HEK293 (cell line): ENCODE measurements at regions not wholly inside any gene's neighbourhood (a gene's known extent, or its start where the extent isn't known, plus 50 kb on each side); places are given as distances from the start of the nearest gene placed in this dataset.

Experiments
- BCL11A ChIP-seq: fragments of 450-650 bp; formaldehyde crosslinking; IDR thresholded peaks from 2 replicates; pipeline ENCODE4 v1.5.1; 2016; ENCODE audit warnings: low read depth, missing biosample characterization, missing genetic modification characterization
- GFI1B ChIP-seq: fragments of 450-650 bp; formaldehyde crosslinking; IDR thresholded peaks from 2 replicates; pipeline ENCODE4 v1.5.1; 2016; ENCODE audit warnings: missing biosample characterization, missing genetic modification characterization
- PRDM1 ChIP-seq: fragments of 450-650 bp; formaldehyde crosslinking; IDR thresholded peaks from 2 replicates; pipeline ENCODE4; 2016; ENCODE audit warnings: missing biosample characterization, missing genetic modification characterization
- ZBTB21 ChIP-seq: fragments of 450-650 bp; formaldehyde crosslinking; IDR thresholded peaks from 2 replicates; pipeline ENCODE4 v1.5.1; 2017; ENCODE audit warnings: missing biosample characterization, missing genetic modification characterization
- ZNF133 ChIP-seq: fragments of 450-650 bp; formaldehyde crosslinking; IDR thresholded peaks from 2 replicates; pipeline ENCODE4 v1.5.1; 2016; ENCODE audit warnings: missing biosample characterization, missing genetic modification characterization
- ZNF2 ChIP-seq: fragments of 450-650 bp; formaldehyde crosslinking; IDR thresholded peaks from 2 replicates; pipeline ENCODE4 v1.5.1; 2016; ENCODE audit warnings: missing biosample characterization, missing genetic modification characterization
- ZNF211 ChIP-seq: fragments of 450-650 bp; formaldehyde crosslinking; IDR thresholded peaks from 2 replicates; pipeline ENCODE4 v1.5.1; 2016; ENCODE audit warnings: low read depth, missing biosample characterization, missing genetic modification characterization
- ZNF292 ChIP-seq: fragments of 450-650 bp; formaldehyde crosslinking; IDR thresholded peaks from 2 replicates; pipeline ENCODE4 v1.5.1; 2016; ENCODE audit warnings: low read depth, missing biosample characterization, missing genetic modification characterization, borderline replicate concordance
- ZNF311 ChIP-seq: fragments of 450-650 bp; formaldehyde crosslinking; IDR thresholded peaks from 2 replicates; pipeline ENCODE4 v1.5.1; 2017; ENCODE audit warnings: missing biosample characterization, missing genetic modification characterization, borderline replicate concordance
- ZNF366 ChIP-seq: fragments of 450-650 bp; formaldehyde crosslinking; conservative IDR thresholded peaks from 2 replicates; pipeline ENCODE4 v1.5.1; 2016; ENCODE audit warnings: missing biosample characterization, missing genetic modification characterization
- ZNF416 ChIP-seq: fragments of 450-650 bp; formaldehyde crosslinking; IDR thresholded peaks from 2 replicates; pipeline ENCODE4 v1.5.1; 2016; ENCODE audit warnings: missing biosample characterization, missing genetic modification characterization
- ZNF571 ChIP-seq: fragments of 450-650 bp; formaldehyde crosslinking; IDR thresholded peaks from 2 replicates; pipeline ENCODE4 v1.5.0; 2017; ENCODE audit warnings: missing biosample characterization, missing genetic modification characterization
- ZNF621 ChIP-seq: fragments of 450-650 bp; formaldehyde crosslinking; IDR thresholded peaks from 2 replicates; pipeline ENCODE4 v1.5.1; 2017; ENCODE audit warnings: missing biosample characterization, missing genetic modification characterization
- ZNF624 ChIP-seq: fragments of 450-650 bp; formaldehyde crosslinking; IDR thresholded peaks from 2 replicates; pipeline ENCODE4 v1.5.1; 2017; ENCODE audit warnings: missing biosample characterization, missing genetic modification characterization
- ZNF747 ChIP-seq: fragments of 450-650 bp; formaldehyde crosslinking; IDR thresholded peaks from 2 replicates; pipeline ENCODE4 v1.5.1; 2016; ENCODE audit warnings: missing biosample characterization, missing genetic modification characterization
- ZNF768 ChIP-seq: fragments of 450-650 bp; formaldehyde crosslinking; IDR thresholded peaks from 2 replicates; pipeline ENCODE4 v1.5.1; 2018; ENCODE audit warnings: missing biosample characterization, mild to moderate bottlenecking, missing genetic modification characterization
- ZNF776 ChIP-seq: fragments of 450-650 bp; formaldehyde crosslinking; IDR thresholded peaks from 2 replicates; pipeline ENCODE4 v1.5.0; 2017; ENCODE audit warnings: missing biosample characterization, missing genetic modification characterization, borderline replicate concordance
- ZNF830 ChIP-seq: fragments of 450-650 bp; IDR thresholded peaks from 2 replicates; pipeline ENCODE4 v1.5.0; 2018; ENCODE audit warnings: missing biosample characterization, missing genetic modification characterization, low read depth, mild to moderate bottlenecking, moderate library complexity
- ZSCAN23 ChIP-seq: fragments of 450-650 bp; formaldehyde crosslinking; IDR thresholded peaks from 2 replicates; pipeline ENCODE4 v1.5.1; 2016; ENCODE audit warnings: missing biosample characterization, missing genetic modification characterization
- TF ChIP-seq, protein P1 (sequence below): fragments of 450-650 bp; formaldehyde crosslinking; IDR thresholded peaks from 2 replicates; pipeline ENCODE4 v1.5.1; 2016; ENCODE audit warnings: missing biosample characterization, missing genetic modification characterization
- TF ChIP-seq, protein P2 (sequence below): fragments of 450-650 bp; formaldehyde crosslinking; IDR thresholded peaks from 2 replicates; pipeline ENCODE4 v1.5.1; 2016; ENCODE audit warnings: missing biosample characterization, missing genetic modification characterization, borderline replicate concordance
- TF ChIP-seq, protein P3 (sequence below): fragments of 450-650 bp; formaldehyde crosslinking; IDR thresholded peaks from 2 replicates; pipeline ENCODE4 v1.5.1; 2016; ENCODE audit warnings: missing biosample characterization, missing genetic modification characterization
- TF ChIP-seq, protein P4 (sequence below): fragments of 450-650 bp; formaldehyde crosslinking; IDR thresholded peaks from 2 replicates; pipeline ENCODE4 v1.5.1; 2017; ENCODE audit warnings: missing biosample characterization, missing genetic modification characterization
- TF ChIP-seq, protein P5 (sequence below): fragments of 450-650 bp; formaldehyde crosslinking; IDR thresholded peaks from 2 replicates; pipeline ENCODE4 v1.5.1; 2016; ENCODE audit warnings: missing biosample characterization, missing genetic modification characterization
- TF ChIP-seq, protein P6 (sequence below): fragments of 450-650 bp; formaldehyde crosslinking; IDR thresholded peaks from 2 replicates; pipeline ENCODE4 v1.5.1; 2016; ENCODE audit warnings: missing biosample characterization, missing genetic modification characterization
- TF ChIP-seq, protein P7 (sequence below): fragments of 450-650 bp; formaldehyde crosslinking; IDR thresholded peaks from 2 replicates; pipeline ENCODE4 v1.5.1; 2016; ENCODE audit warnings: missing biosample characterization, missing genetic modification characterization

DNA sequence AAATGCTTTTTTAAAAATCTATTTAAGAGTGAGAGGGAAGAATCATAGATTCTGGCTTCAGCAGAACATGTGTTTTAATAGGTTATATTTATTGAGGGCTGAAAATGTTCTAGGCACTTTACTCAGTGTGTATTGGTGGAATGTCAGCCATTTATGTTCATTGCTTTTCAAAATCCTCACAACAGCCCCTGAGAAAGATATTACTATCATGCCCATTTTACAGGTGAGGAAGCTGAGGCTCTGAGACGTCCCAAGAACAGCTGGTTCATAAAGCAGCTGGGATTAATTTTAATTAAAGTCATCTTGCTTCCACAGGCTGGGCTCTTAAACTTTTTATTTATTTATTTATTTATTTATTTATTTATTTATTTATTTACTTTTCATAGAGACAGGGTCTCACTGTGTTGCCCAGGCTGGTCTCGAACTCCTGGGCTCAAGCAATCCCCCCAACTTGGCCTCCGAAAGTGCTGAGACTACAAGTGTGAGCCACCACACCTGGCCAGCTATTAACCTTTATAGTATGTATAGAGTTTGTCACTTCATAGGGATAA is 364.6 kb downstream of the SHQ1 start (continued):
- TF ChIP-seq ZNF624 (tag by site-specific recombination) (no peak), ZNF311 (tag by site-specific recombination) (no peak), ZBTB21 (tag by site-specific recombination) (0 out of 2 replicates have a peak, but pooled peaks have one; percentile 22), ZNF211 (tag by site-specific recombination) (no peak), ZNF768 (tag by site-specific recombination) (no peak), GFI1B (tag by site-specific recombination) (no peak), ZNF366 (tag by site-specific recombination) (no peak), ZNF292 (tag by site-specific recombination) (0 out of 2 replicates have a peak, but pooled peaks have one; percentile 40), ZNF830 (no peak), ZNF2 (tag by site-specific recombination) (no peak), ZNF571 (tag by site-specific recombination) (no peak), ZNF621 (tag by site-specific recombination) (no peak), ZSCAN23 (no peak), BCL11A (tag by site-specific recombination) (no peak), PRDM1 (tag by site-specific recombination) (no peak), ZNF133 (tag by site-specific recombination) (no peak), ZNF747 (tag by site-specific recombination) (no peak), ZNF416 (no peak), ZNF776 (no peak)
- TF ChIP-seq, protein P1, sequence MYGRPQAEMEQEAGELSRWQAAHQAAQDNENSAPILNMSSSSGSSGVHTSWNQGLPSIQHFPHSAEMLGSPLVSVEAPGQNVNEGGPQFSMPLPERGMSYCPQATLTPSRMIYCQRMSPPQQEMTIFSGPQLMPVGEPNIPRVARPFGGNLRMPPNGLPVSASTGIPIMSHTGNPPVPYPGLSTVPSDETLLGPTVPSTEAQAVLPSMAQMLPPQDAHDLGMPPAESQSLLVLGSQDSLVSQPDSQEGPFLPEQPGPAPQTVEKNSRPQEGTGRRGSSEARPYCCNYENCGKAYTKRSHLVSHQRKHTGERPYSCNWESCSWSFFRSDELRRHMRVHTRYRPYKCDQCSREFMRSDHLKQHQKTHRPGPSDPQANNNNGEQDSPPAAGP (tag by site-specific recombination), result no peak
- TF ChIP-seq, protein P2, sequence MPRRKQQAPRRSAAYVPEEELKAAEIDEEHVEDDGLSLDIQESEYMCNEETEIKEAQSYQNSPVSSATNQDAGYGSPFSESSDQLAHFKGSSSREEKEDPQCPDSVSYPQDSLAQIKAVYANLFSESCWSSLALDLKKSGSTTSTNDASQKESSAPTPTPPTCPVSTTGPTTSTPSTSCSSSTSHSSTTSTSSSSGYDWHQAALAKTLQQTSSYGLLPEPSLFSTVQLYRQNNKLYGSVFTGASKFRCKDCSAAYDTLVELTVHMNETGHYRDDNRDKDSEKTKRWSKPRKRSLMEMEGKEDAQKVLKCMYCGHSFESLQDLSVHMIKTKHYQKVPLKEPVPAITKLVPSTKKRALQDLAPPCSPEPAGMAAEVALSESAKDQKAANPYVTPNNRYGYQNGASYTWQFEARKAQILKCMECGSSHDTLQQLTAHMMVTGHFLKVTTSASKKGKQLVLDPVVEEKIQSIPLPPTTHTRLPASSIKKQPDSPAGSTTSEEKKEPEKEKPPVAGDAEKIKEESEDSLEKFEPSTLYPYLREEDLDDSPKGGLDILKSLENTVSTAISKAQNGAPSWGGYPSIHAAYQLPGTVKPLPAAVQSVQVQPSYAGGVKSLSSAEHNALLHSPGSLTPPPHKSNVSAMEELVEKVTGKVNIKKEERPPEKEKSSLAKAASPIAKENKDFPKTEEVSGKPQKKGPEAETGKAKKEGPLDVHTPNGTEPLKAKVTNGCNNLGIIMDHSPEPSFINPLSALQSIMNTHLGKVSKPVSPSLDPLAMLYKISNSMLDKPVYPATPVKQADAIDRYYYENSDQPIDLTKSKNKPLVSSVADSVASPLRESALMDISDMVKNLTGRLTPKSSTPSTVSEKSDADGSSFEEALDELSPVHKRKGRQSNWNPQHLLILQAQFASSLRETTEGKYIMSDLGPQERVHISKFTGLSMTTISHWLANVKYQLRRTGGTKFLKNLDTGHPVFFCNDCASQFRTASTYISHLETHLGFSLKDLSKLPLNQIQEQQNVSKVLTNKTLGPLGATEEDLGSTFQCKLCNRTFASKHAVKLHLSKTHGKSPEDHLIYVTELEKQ (tag by site-specific recombination), result no peak; the same call in 1 of the 2 replicates
- TF ChIP-seq, protein P3, sequence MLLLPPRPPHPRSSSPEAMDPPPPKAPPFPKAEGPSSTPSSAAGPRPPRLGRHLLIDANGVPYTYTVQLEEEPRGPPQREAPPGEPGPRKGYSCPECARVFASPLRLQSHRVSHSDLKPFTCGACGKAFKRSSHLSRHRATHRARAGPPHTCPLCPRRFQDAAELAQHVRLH (tag by site-specific recombination), result 0 out of 2 replicates have a peak, but pooled peaks have one; percentile 32
- TF ChIP-seq, protein P4, sequence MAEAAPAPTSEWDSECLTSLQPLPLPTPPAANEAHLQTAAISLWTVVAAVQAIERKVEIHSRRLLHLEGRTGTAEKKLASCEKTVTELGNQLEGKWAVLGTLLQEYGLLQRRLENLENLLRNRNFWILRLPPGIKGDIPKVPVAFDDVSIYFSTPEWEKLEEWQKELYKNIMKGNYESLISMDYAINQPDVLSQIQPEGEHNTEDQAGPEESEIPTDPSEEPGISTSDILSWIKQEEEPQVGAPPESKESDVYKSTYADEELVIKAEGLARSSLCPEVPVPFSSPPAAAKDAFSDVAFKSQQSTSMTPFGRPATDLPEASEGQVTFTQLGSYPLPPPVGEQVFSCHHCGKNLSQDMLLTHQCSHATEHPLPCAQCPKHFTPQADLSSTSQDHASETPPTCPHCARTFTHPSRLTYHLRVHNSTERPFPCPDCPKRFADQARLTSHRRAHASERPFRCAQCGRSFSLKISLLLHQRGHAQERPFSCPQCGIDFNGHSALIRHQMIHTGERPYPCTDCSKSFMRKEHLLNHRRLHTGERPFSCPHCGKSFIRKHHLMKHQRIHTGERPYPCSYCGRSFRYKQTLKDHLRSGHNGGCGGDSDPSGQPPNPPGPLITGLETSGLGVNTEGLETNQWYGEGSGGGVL (tag by site-specific recombination), result no peak
- TF ChIP-seq, protein P5, sequence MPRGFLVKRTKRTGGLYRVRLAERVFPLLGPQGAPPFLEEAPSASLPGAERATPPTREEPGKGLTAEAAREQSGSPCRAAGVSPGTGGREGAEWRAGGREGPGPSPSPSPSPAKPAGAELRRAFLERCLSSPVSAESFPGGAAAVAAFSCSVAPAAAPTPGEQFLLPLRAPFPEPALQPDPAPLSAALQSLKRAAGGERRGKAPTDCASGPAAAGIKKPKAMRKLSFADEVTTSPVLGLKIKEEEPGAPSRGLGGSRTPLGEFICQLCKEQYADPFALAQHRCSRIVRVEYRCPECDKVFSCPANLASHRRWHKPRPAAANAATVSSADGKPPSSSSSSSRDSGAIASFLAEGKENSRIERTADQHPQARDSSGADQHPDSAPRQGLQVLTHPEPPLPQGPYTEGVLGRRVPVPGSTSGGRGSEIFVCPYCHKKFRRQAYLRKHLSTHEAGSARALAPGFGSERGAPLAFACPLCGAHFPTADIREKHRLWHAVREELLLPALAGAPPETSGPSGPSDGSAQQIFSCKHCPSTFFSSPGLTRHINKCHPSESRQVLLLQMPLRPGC (tag by site-specific recombination), result no peak
- TF ChIP-seq, protein P6, sequence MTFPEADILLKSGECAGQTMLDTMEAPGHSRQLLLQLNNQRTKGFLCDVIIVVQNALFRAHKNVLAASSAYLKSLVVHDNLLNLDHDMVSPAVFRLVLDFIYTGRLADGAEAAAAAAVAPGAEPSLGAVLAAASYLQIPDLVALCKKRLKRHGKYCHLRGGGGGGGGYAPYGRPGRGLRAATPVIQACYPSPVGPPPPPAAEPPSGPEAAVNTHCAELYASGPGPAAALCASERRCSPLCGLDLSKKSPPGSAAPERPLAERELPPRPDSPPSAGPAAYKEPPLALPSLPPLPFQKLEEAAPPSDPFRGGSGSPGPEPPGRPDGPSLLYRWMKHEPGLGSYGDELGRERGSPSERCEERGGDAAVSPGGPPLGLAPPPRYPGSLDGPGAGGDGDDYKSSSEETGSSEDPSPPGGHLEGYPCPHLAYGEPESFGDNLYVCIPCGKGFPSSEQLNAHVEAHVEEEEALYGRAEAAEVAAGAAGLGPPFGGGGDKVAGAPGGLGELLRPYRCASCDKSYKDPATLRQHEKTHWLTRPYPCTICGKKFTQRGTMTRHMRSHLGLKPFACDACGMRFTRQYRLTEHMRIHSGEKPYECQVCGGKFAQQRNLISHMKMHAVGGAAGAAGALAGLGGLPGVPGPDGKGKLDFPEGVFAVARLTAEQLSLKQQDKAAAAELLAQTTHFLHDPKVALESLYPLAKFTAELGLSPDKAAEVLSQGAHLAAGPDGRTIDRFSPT (tag by site-specific recombination), result no peak
- TF ChIP-seq, protein P7, sequence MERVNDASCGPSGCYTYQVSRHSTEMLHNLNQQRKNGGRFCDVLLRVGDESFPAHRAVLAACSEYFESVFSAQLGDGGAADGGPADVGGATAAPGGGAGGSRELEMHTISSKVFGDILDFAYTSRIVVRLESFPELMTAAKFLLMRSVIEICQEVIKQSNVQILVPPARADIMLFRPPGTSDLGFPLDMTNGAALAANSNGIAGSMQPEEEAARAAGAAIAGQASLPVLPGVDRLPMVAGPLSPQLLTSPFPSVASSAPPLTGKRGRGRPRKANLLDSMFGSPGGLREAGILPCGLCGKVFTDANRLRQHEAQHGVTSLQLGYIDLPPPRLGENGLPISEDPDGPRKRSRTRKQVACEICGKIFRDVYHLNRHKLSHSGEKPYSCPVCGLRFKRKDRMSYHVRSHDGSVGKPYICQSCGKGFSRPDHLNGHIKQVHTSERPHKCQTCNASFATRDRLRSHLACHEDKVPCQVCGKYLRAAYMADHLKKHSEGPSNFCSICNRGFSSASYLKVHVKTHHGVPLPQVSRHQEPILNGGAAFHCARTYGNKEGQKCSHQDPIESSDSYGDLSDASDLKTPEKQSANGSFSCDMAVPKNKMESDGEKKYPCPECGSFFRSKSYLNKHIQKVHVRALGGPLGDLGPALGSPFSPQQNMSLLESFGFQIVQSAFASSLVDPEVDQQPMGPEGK (tag by site-specific recombination), result no peak
